PFSK-1 (cell line): ENCODE measurements at regions not wholly inside any gene's neighbourhood (a gene's known extent, or its start where the extent isn't known, plus 50 kb on each side); places are given as distances from the start of the nearest gene placed in this dataset.

ENCODE experiments used
- FOXP2 ChIP-seq: optimal IDR thresholded peaks from 2 replicates; pipeline ENCODE3; 2011; ENCODE audit warnings: borderline replicate concordance, control low read depth, inconsistent platforms; ENCODE audit not compliant: insufficient read depth; ENCODE audit errors: extremely low read length, extremely low read depth
- POLR2AphosphoS5 ChIP-seq: IDR thresholded peaks from 2 replicates; pipeline ENCODE4 v1.6.1; 2012; ENCODE audit warnings: low read depth, mild to moderate bottlenecking, control low read depth, low read length, moderate library complexity
- REST ChIP-seq, 2 experiments: IDR thresholded peaks; 2 replicates each; pipeline versions ENCODE4 v1.6.1 to v1.8.0; 2011 to 2012; ENCODE audit warnings: low read depth in 2 of 2, low read length in 2 of 2, control low read depth in 1 of 2, inconsistent platforms in 1 of 2, mild to moderate bottlenecking in 1 of 2, moderate library complexity in 1 of 2; ENCODE audit not compliant: insufficient read depth in 1 of 2
- SIN3A ChIP-seq: IDR thresholded peaks from 2 replicates; pipeline ENCODE4 v1.6.1; 2012; ENCODE audit warnings: mild to moderate bottlenecking, low read length, moderate library complexity, borderline replicate concordance; ENCODE audit not compliant: insufficient read depth
- TAF1 ChIP-seq: IDR thresholded peaks from 2 replicates; pipeline ENCODE4 v1.6.1; 2012; ENCODE audit warnings: low read length, control low read depth, borderline replicate concordance; ENCODE audit not compliant: insufficient read depth

- TF ChIP-seq FOXP2 (no peak), POLR2AphosphoS5 (no peak), SIN3A (no peak), REST (IDR thresholded peaks at IDR 0.05; ENCODE audit: insufficient read depth in 1 of 2, low read depth in 2 of 2, low read length in 2 of 2) (no peak), TAF1 (no peak)
These were observed 259.1 kb upstream of the CPEB2 start for GRCh38 chr4:14743172-14743571.

GRCh38 chr4:14743601-14744000 lies 258.7 kb upstream of the CPEB2 start:
- no peak for TF ChIP-seq FOXP2
- TF ChIP-seq POLR2AphosphoS5 = no peak
- TF ChIP-seq TAF1 = no peak
- TF ChIP-seq SIN3A = no peak
- TF ChIP-seq REST (IDR thresholded peaks at IDR 0.05; ENCODE audit: insufficient read depth in 1 of 2, low read depth in 2 of 2, low read length in 2 of 2) = no peak

GRCh38 chr4:14744346-14744745 lies 257.9 kb upstream of the CPEB2 start:
- TF ChIP-seq SIN3A = no peak
- no peak for TF ChIP-seq POLR2AphosphoS5
- no peak for TF ChIP-seq FOXP2
- no peak for TF ChIP-seq TAF1
- no peak for TF ChIP-seq REST (IDR thresholded peaks at IDR 0.05; ENCODE audit: insufficient read depth in 1 of 2, low read depth in 2 of 2, low read length in 2 of 2)

GRCh38 chr4:14749910-14750309 lies 252.4 kb upstream of the CPEB2 start:
- TF ChIP-seq TAF1 (no peak), REST (IDR thresholded peaks at IDR 0.05; ENCODE audit: insufficient read depth in 1 of 2, low read depth in 2 of 2, low read length in 2 of 2) (no peak), FOXP2 (no peak), SIN3A (no peak), POLR2AphosphoS5 (no peak)
